Lower leg skin (tissue), 3 donors: ENCODE measurements at regions not wholly inside any gene's neighbourhood (a gene's known extent, or its start where the extent isn't known, plus 50 kb on each side); places are given as distances from the start of the nearest gene placed in this dataset.

Source experiments
- POLR2A ChIP-seq, 2 donors: fragments of 450-650 bp; IDR thresholded peaks; one replicate each; pipeline ENCODE4 v1.6.1; 2016 to 2017; ENCODE audit warnings: antibody characterized with exemption in 2 of 2, mild to moderate bottlenecking in 1 of 2, moderate library complexity in 1 of 2
- TF ChIP-seq, protein P1 (sequence below), 3 donors: fragments of 450-650 bp; IDR thresholded peaks; one replicate each; pipeline ENCODE4 v1.5.1; 2016; ENCODE audit warnings: antibody characterized with exemption in 3 of 3, mild to moderate bottlenecking in 3 of 3, moderate library complexity in 2 of 3

DNA sequence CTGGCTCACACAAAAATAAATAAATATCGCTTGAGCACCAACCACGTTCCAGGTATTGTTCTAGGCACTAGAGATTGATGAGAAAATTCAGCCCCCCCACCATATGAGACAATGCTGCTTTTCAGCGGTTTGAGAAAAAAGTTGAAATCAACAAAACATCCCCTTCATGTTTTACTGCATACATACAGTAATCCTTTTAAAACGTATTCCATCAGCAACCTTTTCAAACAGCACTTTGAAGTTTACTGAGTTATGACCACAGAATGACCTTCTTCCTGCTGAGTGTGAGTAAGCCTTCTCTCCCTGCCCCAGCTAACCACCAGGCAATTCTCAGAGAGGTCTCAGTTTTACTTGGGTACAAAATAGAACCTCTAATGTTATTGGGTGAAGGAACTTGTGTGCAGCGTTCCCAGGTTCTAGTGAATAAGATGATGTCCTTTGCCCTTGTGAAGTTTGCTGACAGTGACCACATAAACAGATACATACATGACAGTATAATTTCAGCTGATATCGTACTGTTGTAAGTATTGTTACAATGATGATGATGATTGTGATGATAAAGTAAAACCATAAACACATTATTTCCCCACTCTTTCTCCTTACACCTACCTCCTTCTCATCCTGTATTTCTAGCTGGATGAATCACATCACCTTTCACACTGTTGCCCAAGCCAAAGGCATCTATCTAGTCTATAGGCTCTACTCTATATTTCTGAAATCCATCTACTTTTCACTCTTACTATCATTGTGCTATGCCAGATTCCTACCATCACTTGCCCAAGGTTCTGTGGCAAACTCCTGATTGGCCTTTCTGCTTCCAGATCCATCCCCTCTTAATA is 124.4 kb upstream of the KRR1 start:
- no peak for TF ChIP-seq POLR2A (IDR thresholded peaks at IDR 0.05)
- TF ChIP-seq, protein P1, sequence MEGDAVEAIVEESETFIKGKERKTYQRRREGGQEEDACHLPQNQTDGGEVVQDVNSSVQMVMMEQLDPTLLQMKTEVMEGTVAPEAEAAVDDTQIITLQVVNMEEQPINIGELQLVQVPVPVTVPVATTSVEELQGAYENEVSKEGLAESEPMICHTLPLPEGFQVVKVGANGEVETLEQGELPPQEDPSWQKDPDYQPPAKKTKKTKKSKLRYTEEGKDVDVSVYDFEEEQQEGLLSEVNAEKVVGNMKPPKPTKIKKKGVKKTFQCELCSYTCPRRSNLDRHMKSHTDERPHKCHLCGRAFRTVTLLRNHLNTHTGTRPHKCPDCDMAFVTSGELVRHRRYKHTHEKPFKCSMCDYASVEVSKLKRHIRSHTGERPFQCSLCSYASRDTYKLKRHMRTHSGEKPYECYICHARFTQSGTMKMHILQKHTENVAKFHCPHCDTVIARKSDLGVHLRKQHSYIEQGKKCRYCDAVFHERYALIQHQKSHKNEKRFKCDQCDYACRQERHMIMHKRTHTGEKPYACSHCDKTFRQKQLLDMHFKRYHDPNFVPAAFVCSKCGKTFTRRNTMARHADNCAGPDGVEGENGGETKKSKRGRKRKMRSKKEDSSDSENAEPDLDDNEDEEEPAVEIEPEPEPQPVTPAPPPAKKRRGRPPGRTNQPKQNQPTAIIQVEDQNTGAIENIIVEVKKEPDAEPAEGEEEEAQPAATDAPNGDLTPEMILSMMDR (IDR thresholded peaks at IDR 0.05), result no peak
